Epithelial cell of proximal tubule (primary cell): ENCODE measurements at regions not wholly inside any gene's neighbourhood (a gene's known extent, or its start where the extent isn't known, plus 50 kb on each side); places are given as distances from the start of the nearest gene placed in this dataset.

Source experiments
- DNase-seq: peaks from one replicate; pipeline ENCODE4 v3.0.0-alpha.2; 2011; ENCODE audit warnings: low read depth
- H3K4me3 ChIP-seq: 2 replicates; pipeline ENCODE4 v1.5.1; 2011; ENCODE audit warnings: low read depth, mild to moderate bottlenecking, low read length
- TF ChIP-seq, protein P1 (sequence below): conservative IDR thresholded peaks from 2 replicates; pipeline ENCODE4 v1.5.1; 2012; ENCODE audit warnings: low read depth, mild to moderate bottlenecking, low read length

DNA sequence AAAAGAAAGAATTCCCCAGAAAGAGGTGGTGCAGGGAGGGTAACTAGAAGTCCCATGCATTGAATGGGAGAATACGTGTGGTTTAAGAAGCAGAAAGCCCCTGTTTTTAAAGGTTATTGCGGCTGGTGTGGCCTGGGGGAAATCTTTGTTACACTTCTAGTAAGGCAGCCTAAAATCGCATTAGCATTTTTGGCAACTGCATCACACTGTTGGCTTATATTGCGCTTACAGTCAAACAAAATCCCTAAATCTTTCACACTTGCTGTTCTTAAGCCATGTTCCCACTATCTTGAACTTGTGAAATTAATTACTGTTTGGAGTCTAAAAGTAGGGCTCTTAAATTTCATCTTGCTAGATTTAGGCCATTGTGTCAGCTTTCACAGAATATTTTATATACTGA, 66.0 kb upstream of the GOLIM4 start:
- DNase-seq: no peak
- no peak overlapping the region for H3K4me3 ChIP-seq
- TF ChIP-seq, protein P1, sequence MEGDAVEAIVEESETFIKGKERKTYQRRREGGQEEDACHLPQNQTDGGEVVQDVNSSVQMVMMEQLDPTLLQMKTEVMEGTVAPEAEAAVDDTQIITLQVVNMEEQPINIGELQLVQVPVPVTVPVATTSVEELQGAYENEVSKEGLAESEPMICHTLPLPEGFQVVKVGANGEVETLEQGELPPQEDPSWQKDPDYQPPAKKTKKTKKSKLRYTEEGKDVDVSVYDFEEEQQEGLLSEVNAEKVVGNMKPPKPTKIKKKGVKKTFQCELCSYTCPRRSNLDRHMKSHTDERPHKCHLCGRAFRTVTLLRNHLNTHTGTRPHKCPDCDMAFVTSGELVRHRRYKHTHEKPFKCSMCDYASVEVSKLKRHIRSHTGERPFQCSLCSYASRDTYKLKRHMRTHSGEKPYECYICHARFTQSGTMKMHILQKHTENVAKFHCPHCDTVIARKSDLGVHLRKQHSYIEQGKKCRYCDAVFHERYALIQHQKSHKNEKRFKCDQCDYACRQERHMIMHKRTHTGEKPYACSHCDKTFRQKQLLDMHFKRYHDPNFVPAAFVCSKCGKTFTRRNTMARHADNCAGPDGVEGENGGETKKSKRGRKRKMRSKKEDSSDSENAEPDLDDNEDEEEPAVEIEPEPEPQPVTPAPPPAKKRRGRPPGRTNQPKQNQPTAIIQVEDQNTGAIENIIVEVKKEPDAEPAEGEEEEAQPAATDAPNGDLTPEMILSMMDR: no peak

DNA sequence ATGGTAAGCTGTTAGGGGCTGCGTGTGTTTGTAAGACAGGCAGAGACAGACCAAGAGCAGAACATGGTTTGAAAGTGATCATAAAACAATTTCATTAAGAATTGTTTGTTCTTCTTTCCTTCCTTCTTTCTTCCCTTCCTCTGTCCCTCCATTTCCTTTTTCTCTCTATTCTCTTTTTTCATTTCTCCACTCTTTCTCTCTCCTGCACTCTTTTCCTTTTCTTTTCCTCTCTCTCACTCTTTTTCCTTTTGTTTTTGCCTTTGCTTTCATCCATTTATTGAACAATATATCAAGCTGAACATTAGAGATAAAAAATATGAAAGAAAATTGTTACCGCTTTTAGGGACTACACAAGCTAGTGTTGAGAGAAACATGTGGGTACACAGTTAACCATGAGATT, 62.2 kb upstream of the GOLIM4 start:
- no peak for DNase-seq
- no peak overlapping the region for H3K4me3 ChIP-seq
- TF ChIP-seq, protein P1: no peak

DNA sequence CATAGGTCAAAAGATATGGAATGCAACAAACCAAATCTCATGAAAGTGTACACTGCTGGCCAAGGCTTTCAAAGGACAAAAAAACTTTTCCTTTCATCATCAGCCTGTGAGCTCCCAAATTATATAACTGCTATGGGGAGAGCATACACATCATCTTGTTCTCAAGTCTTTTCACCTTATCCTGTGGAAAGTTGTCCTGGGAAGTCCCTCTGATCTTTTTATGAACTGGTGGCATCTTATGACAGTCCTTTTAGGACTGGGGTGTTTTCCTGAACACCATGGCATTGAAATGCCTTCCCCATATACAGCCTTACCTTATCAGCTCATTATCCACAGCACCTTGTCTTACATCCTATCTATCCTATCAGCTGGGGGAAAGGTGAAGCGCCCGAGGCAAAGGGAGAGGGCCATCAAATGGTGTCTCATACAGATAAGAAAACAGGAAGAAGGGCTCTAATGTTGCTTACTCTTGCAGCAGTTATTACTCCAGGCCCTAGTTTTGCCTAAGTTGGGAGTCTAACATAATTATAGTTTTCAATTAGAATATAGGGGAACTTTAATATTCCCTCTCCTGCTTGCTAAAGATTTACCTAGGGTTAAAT, 61.5 kb upstream of the GOLIM4 start:
- TF ChIP-seq, protein P1: no peak
- DNase-seq: no peak
- no peak overlapping the region for H3K4me3 ChIP-seq

DNA sequence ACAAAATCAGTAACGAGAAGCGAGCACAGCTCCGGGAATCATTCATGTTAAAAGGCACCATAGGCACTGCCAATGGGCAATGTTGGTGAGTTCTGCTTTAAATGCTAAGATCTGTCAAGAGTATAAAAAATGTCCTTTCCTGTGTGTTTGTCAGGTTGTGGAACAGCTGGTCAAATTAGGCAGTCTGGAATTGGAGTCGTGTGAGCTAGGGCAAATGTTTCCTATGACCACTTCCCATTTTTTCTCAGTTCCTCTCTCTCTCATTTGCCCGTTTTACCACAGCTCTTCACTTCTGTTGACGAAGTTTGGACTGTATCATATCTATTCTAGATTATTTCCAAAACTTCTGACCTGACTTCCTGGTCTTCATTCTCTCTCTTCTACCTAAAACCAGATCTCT, 60.8 kb upstream of the GOLIM4 start:
- no peak for DNase-seq
- H3K4me3 ChIP-seq: no peak overlapping the region
- TF ChIP-seq, protein P1: no peak

DNA sequence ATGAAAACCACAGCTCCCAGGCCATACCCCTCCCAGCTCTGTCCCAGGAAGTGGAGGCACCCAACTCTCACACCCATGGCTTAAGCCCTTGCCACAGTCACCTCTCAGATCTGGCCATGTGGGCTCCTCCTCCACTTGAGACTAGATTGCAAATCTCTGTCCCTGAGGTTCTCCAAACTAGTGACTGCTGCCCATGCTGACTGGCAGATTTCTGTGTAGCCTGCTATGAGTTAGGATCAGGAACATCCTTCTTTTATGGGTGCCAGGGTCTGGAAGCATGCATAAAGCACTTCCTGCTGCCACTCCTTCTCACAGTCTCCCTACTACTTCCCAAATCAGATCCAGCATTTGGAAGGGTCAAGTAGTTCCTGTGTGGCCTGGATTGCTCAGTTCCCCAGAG, 59.6 kb upstream of the GOLIM4 start:
- DNase-seq: no peak
- TF ChIP-seq, protein P1: no peak

DNA sequence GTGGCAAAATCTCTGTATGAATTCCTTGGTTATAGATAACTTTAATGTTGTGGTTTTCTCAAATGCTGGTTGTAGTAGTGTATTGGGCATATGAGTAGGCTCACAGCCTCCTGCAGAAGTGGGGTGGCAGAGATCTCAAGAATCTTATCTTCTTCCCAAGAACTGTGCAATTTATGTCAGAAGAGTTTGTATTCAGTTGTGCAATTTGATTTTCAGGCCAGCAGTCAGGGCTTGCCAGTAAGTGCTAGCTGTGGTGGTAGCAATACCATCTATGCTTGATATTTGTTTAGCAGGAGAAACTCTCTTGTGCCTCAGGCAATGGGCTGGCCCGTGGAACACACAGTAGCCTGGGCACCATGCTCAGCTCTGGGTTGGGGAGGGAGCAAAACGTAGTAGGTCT, 58.4 kb upstream of the GOLIM4 start:
- H3K4me3 ChIP-seq: no peak overlapping the region

More for the DNA sequence above, 59.6 kb upstream of the GOLIM4 start:
- no peak overlapping the region for H3K4me3 ChIP-seq

DNA sequence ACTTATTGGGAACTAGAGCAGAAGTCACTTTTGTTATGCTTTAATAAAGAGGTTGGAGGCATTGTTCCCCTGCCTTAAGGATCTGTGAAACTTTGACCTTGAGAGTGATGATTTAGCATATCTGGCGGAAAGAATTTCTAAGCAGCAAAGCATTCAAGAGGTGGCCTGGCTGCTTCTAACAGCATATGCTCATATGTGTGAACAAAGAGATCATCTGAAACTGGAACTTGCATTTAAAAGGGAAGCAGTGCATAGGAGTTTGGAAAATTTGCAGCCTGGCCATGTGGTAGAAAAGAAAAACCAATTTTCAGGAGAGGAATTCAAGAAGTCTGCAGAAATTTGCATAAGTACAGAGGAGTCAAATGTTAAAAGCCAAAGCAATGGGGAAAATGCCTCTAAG, 56.4 kb upstream of the GOLIM4 start:
- DNase-seq: no peak
- no peak overlapping the region for H3K4me3 ChIP-seq
- TF ChIP-seq, protein P1: no peak

More for the DNA sequence above, 58.4 kb upstream of the GOLIM4 start:
- TF ChIP-seq, protein P1: no peak
- DNase-seq: no peak
